Activated CD8-positive, alpha-beta T cell treated with anti-CD3 and anti-CD28 coated beads for 36 hours (primary cell): ENCODE measurements at regions not wholly inside any gene's neighbourhood (a gene's known extent, or its start where the extent isn't known, plus 50 kb on each side); places are given as distances from the start of the nearest gene placed in this dataset.

Experiments
- ATAC-seq: fragments of 200-7000 bp; cut with Tn5 transposase; one replicate; pipeline ENCODE4 v1.10.0; 2021; ENCODE audit warnings: mild to moderate bottlenecking, moderate library complexity
- CTCF ChIA-PET: fragments of 350-600 bp; sonication (Branson Sonifier 250); formaldehyde crosslinking; loops from one replicate; lab custom pipeline; 2021; ENCODE audit warnings: antibody characterized with exemption; lab: Charles Lee
- POLR2A ChIA-PET: fragments of 350-600 bp; sonication (Branson Sonifier 250); formaldehyde crosslinking; loops from one replicate; lab custom pipeline; 2021; ENCODE audit warnings: antibody characterized with exemption; lab: Charles Lee
- DNase-seq: peaks from one replicate; pipeline ENCODE4 v3.0.0-alpha.2; 2020
- H3K27ac Mint-ChIP-seq: one replicate; pipeline ENCODE4 v1.8.0; 2021; ENCODE audit warnings: mild to moderate bottlenecking, mixed read lengths
- H3K27me3 Mint-ChIP-seq: one replicate; pipeline ENCODE4 v1.8.0; 2021; ENCODE audit warnings: mixed read lengths
- H3K36me3 Mint-ChIP-seq: one replicate; pipeline ENCODE4 v1.8.0; 2021; ENCODE audit warnings: low read depth, mixed read lengths
- H3K4me1 Mint-ChIP-seq: one replicate; pipeline ENCODE4 v1.8.0; 2021; ENCODE audit warnings: low read depth, mixed read lengths
- H3K4me3 Mint-ChIP-seq: one replicate; pipeline ENCODE4 v1.8.0; 2021; ENCODE audit warnings: mild to moderate bottlenecking, moderate library complexity, mixed read lengths
- H3K9me3 Mint-ChIP-seq: one replicate; pipeline ENCODE4 v1.8.0; 2021; ENCODE audit warnings: mixed read lengths
- CTCF ChIP-seq: fragments of 200-600 bp; IDR thresholded peaks from one replicate; pipeline ENCODE4 v1.8.0; 2022; ENCODE audit warnings: antibody characterized with exemption, mild to moderate bottlenecking
- intact Hi-C: fragments of 100-400 bp; cut with micrococcal nuclease; formaldehyde crosslinking; loops from one replicate; pipeline ENCODE4 v1.10.0; 2022

GRCh38 chr3:106004137-106004681, 135.4 kb upstream of the CBLB start:
- Mint-ChIP-seq H3K27ac (peak overlapping the region; percentile 73), H3K4me3 (peak overlapping the region; percentile 39), H3K36me3 (peaks cover 15% of the 10 kb centered on the region), H3K4me1 (peaks cover 28% of the 10 kb centered on the region), H3K9me3 (peaks cover 12% of the 10 kb centered on the region), H3K27me3 (no peaks in the 10 kb centered on the region)
- DNase-seq (no peak), ATAC-seq (peak; percentile 61)
- POLR2A ChIA-PET = no interaction called here
- intact Hi-C loops = no loop called here
- no peak for TF ChIP-seq CTCF
- CTCF ChIA-PET = no interaction called here

GRCh38 chr3:106004826-106005225, 136.0 kb upstream of the CBLB start:
- peaks cover 15% of the 10 kb centered on the region for H3K36me3 Mint-ChIP-seq
- no peaks in the 10 kb centered on the region for H3K27me3 Mint-ChIP-seq
- no peak for ATAC-seq
- H3K27ac Mint-ChIP-seq = peak overlapping the region; percentile 73
- no peak for DNase-seq
- H3K9me3 Mint-ChIP-seq = peaks cover 8% of the 10 kb centered on the region
- ChIA-PET CTCF (no interaction called here), POLR2A (no interaction called here)
- peaks cover 33% of the 10 kb centered on the region for H3K4me1 Mint-ChIP-seq
- TF ChIP-seq CTCF = no peak
- peak overlapping the region; percentile 39 for H3K4me3 Mint-ChIP-seq
- intact Hi-C loops = no loop called here

GRCh38 chr3:106006001-106006400, 137.2 kb upstream of the CBLB start:
- Mint-ChIP-seq H3K27me3 (no peaks in the 10 kb centered on the region), H3K4me3 (no peak overlapping the region), H3K36me3 (peaks cover 19% of the 10 kb centered on the region), H3K4me1 (peaks cover 44% of the 10 kb centered on the region), H3K9me3 (peaks cover 5% of the 10 kb centered on the region), H3K27ac (no peak overlapping the region)
- ATAC-seq (no peak), DNase-seq (no peak)
- intact Hi-C loops = no loop called here
- ChIA-PET POLR2A (no interaction called here), CTCF (no interaction called here)
- no peak for TF ChIP-seq CTCF

GRCh38 chr3:106006571-106006970, 137.8 kb upstream of the CBLB start:
- Mint-ChIP-seq H3K9me3 (peaks cover 6% of the 10 kb centered on the region), H3K36me3 (peaks cover 21% of the 10 kb centered on the region), H3K4me3 (no peak overlapping the region), H3K27ac (no peak overlapping the region), H3K4me1 (peaks cover 50% of the 10 kb centered on the region), H3K27me3 (no peaks in the 10 kb centered on the region)
- DNase-seq (no peak), ATAC-seq (no peak)
- ChIA-PET POLR2A (no interaction called here), CTCF (no interaction called here)
- intact Hi-C loops = no loop called here
- TF ChIP-seq CTCF = no peak

- no peak for TF ChIP-seq CTCF
- H3K4me3 Mint-ChIP-seq = no peak overlapping the region
- no peaks in the 10 kb centered on the region for H3K27me3 Mint-ChIP-seq
- peaks cover 7% of the 10 kb centered on the region for H3K9me3 Mint-ChIP-seq
- CTCF ChIA-PET = no interaction called here
- no peak overlapping the region for H3K27ac Mint-ChIP-seq
- intact Hi-C loops = no loop called here
- H3K36me3 Mint-ChIP-seq = peaks cover 24% of the 10 kb centered on the region
- DNase-seq = peak; percentile 30
- POLR2A ChIA-PET = no interaction called here
- H3K4me1 Mint-ChIP-seq = peaks cover 52% of the 10 kb centered on the region
- no peak for ATAC-seq
These were observed 138.7 kb upstream of the CBLB start for GRCh38 chr3:106007512-106007911.
